ENCODE measurements at regions not wholly inside any gene's neighbourhood (a gene's known extent, or its start where the extent isn't known, plus 50 kb on each side); places are given as distances from the start of the nearest gene placed in this dataset.

- H3K4me3 ChIP-seq (ENCODE audit: low read depth, low read length) = no peak overlapping the region
- H3K36me3 ChIP-seq (ENCODE audit: control insufficient read depth, insufficient read depth, low read length) = no peaks in the 10 kb centered on the region
- no peaks in the 10 kb centered on the region for H3K9me3 ChIP-seq
- no peaks in the 10 kb centered on the region for H3K4me1 Mint-ChIP-seq (ENCODE audit: low read depth, unreplicated experiment)
- H3K9me3 Mint-ChIP-seq (ENCODE audit: unreplicated experiment) = no peaks in the 10 kb centered on the region
- no peaks in the 10 kb centered on the region for H3K36me3 Mint-ChIP-seq (ENCODE audit: insufficient read depth, unreplicated experiment)
- H3K27me3 ChIP-seq (replicated peaks; ENCODE audit: control insufficient read depth, insufficient read depth, low read length) = no peaks in the 10 kb centered on the region
- POLR2A ChIA-PET = no interaction called here
- intact Hi-C loops (cut with micrococcal nuclease; ENCODE audit: unreplicated experiment) = no loop called here
- TF ChIP-seq, protein P1, sequence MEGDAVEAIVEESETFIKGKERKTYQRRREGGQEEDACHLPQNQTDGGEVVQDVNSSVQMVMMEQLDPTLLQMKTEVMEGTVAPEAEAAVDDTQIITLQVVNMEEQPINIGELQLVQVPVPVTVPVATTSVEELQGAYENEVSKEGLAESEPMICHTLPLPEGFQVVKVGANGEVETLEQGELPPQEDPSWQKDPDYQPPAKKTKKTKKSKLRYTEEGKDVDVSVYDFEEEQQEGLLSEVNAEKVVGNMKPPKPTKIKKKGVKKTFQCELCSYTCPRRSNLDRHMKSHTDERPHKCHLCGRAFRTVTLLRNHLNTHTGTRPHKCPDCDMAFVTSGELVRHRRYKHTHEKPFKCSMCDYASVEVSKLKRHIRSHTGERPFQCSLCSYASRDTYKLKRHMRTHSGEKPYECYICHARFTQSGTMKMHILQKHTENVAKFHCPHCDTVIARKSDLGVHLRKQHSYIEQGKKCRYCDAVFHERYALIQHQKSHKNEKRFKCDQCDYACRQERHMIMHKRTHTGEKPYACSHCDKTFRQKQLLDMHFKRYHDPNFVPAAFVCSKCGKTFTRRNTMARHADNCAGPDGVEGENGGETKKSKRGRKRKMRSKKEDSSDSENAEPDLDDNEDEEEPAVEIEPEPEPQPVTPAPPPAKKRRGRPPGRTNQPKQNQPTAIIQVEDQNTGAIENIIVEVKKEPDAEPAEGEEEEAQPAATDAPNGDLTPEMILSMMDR (IDR thresholded peaks at IDR 0.05; ENCODE audit: insufficient read depth in 1 of 2, low read depth in 1 of 2, low read length in 1 of 2, severe bottlenecking in 1 of 2, unreplicated experiment in 1 of 2) = no peak
- H3K4me1 ChIP-seq = no peaks in the 10 kb centered on the region
- DNase-seq = no peak
- no peak overlapping the region for H3K4me3 Mint-ChIP-seq (ENCODE audit: unreplicated experiment)
- no peak overlapping the region for H3K27ac Mint-ChIP-seq (ENCODE audit: unreplicated experiment)
- H3K27me3 Mint-ChIP-seq (ENCODE audit: insufficient read depth, unreplicated experiment) = peaks cover 11% of the 10 kb centered on the region
- BruUV-seq (replicated peaks) = no TSS peak
- CTCF ChIA-PET = no interaction called here
These were observed 247.6 kb upstream of the PDE4D start for GRCh38 chr5:60141119-60141518.

DNA sequence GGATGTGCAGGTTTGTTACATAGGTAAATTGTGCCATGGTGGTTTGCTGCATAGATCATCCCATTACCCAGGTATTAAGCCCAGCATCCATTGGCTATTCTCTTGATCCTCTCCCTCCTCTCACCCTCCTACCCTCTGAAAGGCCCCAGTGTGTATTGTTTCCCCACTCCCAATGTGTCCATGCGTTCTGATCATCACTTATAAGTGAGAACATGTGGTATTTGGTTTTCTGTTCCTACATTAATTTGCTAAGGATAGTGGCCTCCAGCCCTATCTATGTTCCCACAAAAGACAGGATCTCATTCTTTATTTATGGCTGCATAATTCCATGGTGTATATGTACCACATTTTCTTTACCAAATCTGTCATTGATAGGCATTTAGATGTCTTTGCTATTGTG, 243.3 kb upstream of the PDE4D start:
- H3K9me3 ChIP-seq = 0 out of 2 replicates have a peak, but pooled peaks cover 2% of the 10 kb centered on the region
- CTCF ChIA-PET = no interaction called here
- Mint-ChIP-seq H3K27ac (ENCODE audit: unreplicated experiment) (no peak overlapping the region), H3K36me3 (ENCODE audit: insufficient read depth, unreplicated experiment) (no peaks in the 10 kb centered on the region), H3K9me3 (ENCODE audit: unreplicated experiment) (no peaks in the 10 kb centered on the region), H3K4me1 (ENCODE audit: low read depth, unreplicated experiment) (no peaks in the 10 kb centered on the region), H3K4me3 (ENCODE audit: unreplicated experiment) (no peak overlapping the region), H3K27me3 (ENCODE audit: insufficient read depth, unreplicated experiment) (peaks cover 4% of the 10 kb centered on the region)
- H3K4me3 ChIP-seq (ENCODE audit: low read depth, low read length) = no peak overlapping the region
- TF ChIP-seq, protein P1 (IDR thresholded peaks at IDR 0.05; ENCODE audit: insufficient read depth in 1 of 2, low read depth in 1 of 2, low read length in 1 of 2, severe bottlenecking in 1 of 2, unreplicated experiment in 1 of 2) = no peak
- no peaks in the 10 kb centered on the region for H3K4me1 ChIP-seq
- H3K36me3 ChIP-seq (ENCODE audit: control insufficient read depth, insufficient read depth, low read length) = no peaks in the 10 kb centered on the region
- POLR2A ChIA-PET = no interaction called here
- DNase-seq = no peak
- BruUV-seq (replicated peaks) = no TSS peak
- intact Hi-C loops (cut with micrococcal nuclease; ENCODE audit: unreplicated experiment) = no loop called here
- H3K27me3 ChIP-seq (replicated peaks; ENCODE audit: control insufficient read depth, insufficient read depth, low read length) = no peaks in the 10 kb centered on the region

- intact Hi-C loops (cut with micrococcal nuclease; ENCODE audit: unreplicated experiment) = no loop called here
- Histone ChIP-seq H3K9me3 (0 out of 2 replicates have a peak, but pooled peaks cover 2% of the 10 kb centered on the region), H3K4me1 (no peaks in the 10 kb centered on the region), H3K27me3 (replicated peaks; ENCODE audit: control insufficient read depth, insufficient read depth, low read length) (no peaks in the 10 kb centered on the region), H3K36me3 (ENCODE audit: control insufficient read depth, insufficient read depth, low read length) (no peaks in the 10 kb centered on the region), H3K4me3 (ENCODE audit: low read depth, low read length) (no peak overlapping the region)
- no peaks in the 10 kb centered on the region for H3K4me1 Mint-ChIP-seq (ENCODE audit: low read depth, unreplicated experiment)
- no peaks in the 10 kb centered on the region for H3K9me3 Mint-ChIP-seq (ENCODE audit: unreplicated experiment)
- H3K27ac Mint-ChIP-seq (ENCODE audit: unreplicated experiment) = no peak overlapping the region
- DNase-seq = no peak
- TF ChIP-seq, protein P1 (IDR thresholded peaks at IDR 0.05; ENCODE audit: insufficient read depth in 1 of 2, low read depth in 1 of 2, low read length in 1 of 2, severe bottlenecking in 1 of 2, unreplicated experiment in 1 of 2) = no peak
- ChIA-PET CTCF (no interaction called here), POLR2A (no interaction called here)
- no peaks in the 10 kb centered on the region for H3K36me3 Mint-ChIP-seq (ENCODE audit: insufficient read depth, unreplicated experiment)
- H3K4me3 Mint-ChIP-seq (ENCODE audit: unreplicated experiment) = no peak overlapping the region
- H3K27me3 Mint-ChIP-seq (ENCODE audit: insufficient read depth, unreplicated experiment) = peaks cover 7% of the 10 kb centered on the region
- BruUV-seq (replicated peaks) = no TSS peak
These were observed 238.0 kb upstream of the PDE4D start for GRCh38 chr5:60131504-60131903.
